Smooth muscle cell of the brain vasculature (primary cell): ENCODE measurements at regions not wholly inside any gene's neighbourhood (a gene's known extent, or its start where the extent isn't known, plus 50 kb on each side); places are given as distances from the start of the nearest gene placed in this dataset.

Experiments used
- DNase-seq: peaks from one replicate; pipeline ENCODE4 v3.0.0-alpha.2; 2012; ENCODE audit warnings: low read depth, low spot score

- DNase-seq = no peak
Measured at GRCh38 chr2:120567128-120567527, 168.5 kb upstream of the GLI2 start.

GRCh38 chr2:120568089-120568974 is 167.3 kb upstream of the GLI2 start:
- DNase-seq = no peak

GRCh38 chr2:120568975-120569268 is 166.7 kb upstream of the GLI2 start:
- DNase-seq = no peak

GRCh38 chr2:120570001-120570400 is 165.7 kb upstream of the GLI2 start:
- DNase-seq = no peak

GRCh38 chr2:120570546-120570945 is 165.1 kb upstream of the GLI2 start:
- no peak for DNase-seq

GRCh38 chr2:120571015-120571728 is 164.5 kb upstream of the GLI2 start:
- DNase-seq = no peak

GRCh38 chr2:120572226-120572625 is 163.4 kb upstream of the GLI2 start:
- no peak for DNase-seq

- no peak for DNase-seq
Measured at GRCh38 chr2:120574620-120575019, 161.0 kb upstream of the GLI2 start.

- no peak for DNase-seq
Measured at GRCh38 chr2:120575966-120576365, 159.7 kb upstream of the GLI2 start.

GRCh38 chr2:120576509-120577474 is 158.9 kb upstream of the GLI2 start:
- DNase-seq = no peak

- no peak for DNase-seq
Measured at GRCh38 chr2:120577721-120578295, 157.9 kb upstream of the GLI2 start.

GRCh38 chr2:120578576-120579352 is 156.9 kb upstream of the GLI2 start:
- DNase-seq = no peak

- no peak for DNase-seq
Measured at GRCh38 chr2:120579916-120580685, 155.6 kb upstream of the GLI2 start.

GRCh38 chr2:120580709-120581108 is 155.0 kb upstream of the GLI2 start:
- no peak for DNase-seq

GRCh38 chr2:120583121-120583520 is 152.5 kb upstream of the GLI2 start:
- DNase-seq = no peak

- no peak for DNase-seq
Measured at GRCh38 chr2:120583851-120584570, 151.7 kb upstream of the GLI2 start.

GRCh38 chr2:120586507-120587278 is 149.0 kb upstream of the GLI2 start:
- no peak for DNase-seq

GRCh38 chr2:120587279-120587996 is 148.2 kb upstream of the GLI2 start:
- DNase-seq = no peak
